ENCODE measurements at regions not wholly inside any gene's neighbourhood (a gene's known extent, or its start where the extent isn't known, plus 50 kb on each side); places are given as distances from the start of the nearest gene placed in this dataset.

DNA sequence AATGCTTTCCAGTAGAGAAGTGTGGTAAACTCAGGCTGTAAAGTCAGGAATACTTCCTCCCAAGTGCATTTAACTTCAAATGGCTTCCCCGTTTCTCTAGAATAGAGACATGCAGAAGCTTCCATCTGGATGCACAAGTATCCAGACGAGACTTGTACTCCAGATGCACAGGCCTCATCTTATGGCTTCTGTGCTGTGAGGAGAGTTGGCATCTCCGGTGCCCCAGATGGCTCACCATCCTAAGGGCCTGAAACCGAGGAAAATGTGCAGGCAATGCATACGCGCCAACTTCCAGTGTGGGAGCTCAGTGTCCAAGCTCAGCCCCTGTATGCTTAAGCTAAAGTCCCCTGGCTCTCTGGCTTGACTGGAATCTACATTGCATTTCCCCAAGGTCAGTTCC is 184.0 kb upstream of the TBL1X start:
- TF ChIP-seq, protein P1, sequence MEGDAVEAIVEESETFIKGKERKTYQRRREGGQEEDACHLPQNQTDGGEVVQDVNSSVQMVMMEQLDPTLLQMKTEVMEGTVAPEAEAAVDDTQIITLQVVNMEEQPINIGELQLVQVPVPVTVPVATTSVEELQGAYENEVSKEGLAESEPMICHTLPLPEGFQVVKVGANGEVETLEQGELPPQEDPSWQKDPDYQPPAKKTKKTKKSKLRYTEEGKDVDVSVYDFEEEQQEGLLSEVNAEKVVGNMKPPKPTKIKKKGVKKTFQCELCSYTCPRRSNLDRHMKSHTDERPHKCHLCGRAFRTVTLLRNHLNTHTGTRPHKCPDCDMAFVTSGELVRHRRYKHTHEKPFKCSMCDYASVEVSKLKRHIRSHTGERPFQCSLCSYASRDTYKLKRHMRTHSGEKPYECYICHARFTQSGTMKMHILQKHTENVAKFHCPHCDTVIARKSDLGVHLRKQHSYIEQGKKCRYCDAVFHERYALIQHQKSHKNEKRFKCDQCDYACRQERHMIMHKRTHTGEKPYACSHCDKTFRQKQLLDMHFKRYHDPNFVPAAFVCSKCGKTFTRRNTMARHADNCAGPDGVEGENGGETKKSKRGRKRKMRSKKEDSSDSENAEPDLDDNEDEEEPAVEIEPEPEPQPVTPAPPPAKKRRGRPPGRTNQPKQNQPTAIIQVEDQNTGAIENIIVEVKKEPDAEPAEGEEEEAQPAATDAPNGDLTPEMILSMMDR (IDR thresholded peaks at IDR 0.05; ENCODE audit: insufficient read depth, low read depth, low read length, missing control alignments), result no peak
- DNase-seq (ENCODE audit: low read depth), result no peak
- H3K4me3 ChIP-seq (ENCODE audit: low read depth, low read length), result no peak overlapping the region

DNA sequence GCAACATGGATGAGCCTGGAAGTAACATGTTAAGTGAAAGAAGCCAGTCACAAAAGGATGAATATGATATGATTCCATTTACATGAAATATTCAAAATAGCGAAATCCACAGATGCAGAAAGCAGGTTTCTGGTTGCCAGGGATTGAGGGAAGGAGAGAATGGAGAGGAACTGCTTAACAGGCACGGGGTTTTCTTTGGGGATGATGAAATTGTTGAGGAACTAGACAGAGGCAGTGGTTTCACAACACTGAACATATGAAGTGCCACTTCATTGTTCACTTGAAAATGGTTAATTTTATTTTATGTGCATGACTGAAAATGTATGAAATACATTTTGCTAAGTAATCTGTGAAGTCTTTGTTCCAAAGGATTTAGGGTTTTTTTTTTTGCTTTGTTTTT is 182.5 kb upstream of the TBL1X start:
- DNase-seq (ENCODE audit: low read depth), result no peak
- TF ChIP-seq, protein P1 (IDR thresholded peaks at IDR 0.05; ENCODE audit: insufficient read depth, low read depth, low read length, missing control alignments), result no peak

DNA sequence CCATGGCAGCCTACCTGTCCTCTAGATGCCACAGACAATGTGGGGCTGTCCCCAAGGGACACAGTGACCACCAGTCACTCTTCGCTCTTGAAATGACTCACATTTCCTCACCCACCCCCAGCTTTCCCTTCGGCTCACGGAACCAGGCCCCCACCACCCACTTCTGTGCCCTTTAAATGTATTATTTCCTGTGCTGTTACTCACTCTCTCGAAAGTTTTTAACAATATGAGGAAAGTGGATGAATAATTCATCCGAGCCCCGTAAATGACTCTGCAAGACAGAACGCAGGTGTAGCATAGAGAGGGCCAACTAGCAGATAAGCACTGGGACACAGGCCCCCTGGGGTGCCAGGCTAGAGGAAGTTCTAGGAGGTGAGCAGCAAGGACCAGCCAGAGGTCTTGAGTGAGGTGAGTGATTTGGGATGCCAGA is 179.5 kb upstream of the TBL1X start:
- DNase-seq (ENCODE audit: low read depth), result no peak
- no peak overlapping the region for H3K4me3 ChIP-seq (ENCODE audit: low read depth, low read length)
- TF ChIP-seq, protein P1 (IDR thresholded peaks at IDR 0.05; ENCODE audit: insufficient read depth, low read depth, low read length, missing control alignments), result no peak

More for the DNA sequence above, 182.5 kb upstream of the TBL1X start:
- no peak overlapping the region for H3K4me3 ChIP-seq (ENCODE audit: low read depth, low read length)

DNA sequence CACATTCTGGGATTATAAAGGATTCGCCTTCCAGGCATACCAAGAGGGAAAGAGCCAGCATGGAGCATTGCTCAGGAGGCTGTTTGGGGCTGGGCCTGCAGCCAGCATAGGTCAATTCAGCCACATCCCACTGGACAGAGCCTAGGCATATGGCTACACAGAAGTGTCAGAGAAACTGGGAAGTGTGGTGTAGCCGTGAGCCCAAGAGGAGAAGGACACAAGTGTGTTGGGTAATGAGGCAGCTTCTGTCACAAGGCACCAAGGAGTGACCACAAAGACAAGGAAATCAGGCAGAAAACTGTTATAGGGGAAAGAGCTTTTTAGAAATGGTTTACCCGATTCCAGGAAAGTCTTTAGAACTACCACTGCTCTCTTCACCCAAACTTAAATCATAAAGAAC is 178.6 kb upstream of the TBL1X start:
- no peak for DNase-seq (ENCODE audit: low read depth)
- H3K4me3 ChIP-seq (ENCODE audit: low read depth, low read length), result no peak overlapping the region
- TF ChIP-seq, protein P1 (IDR thresholded peaks at IDR 0.05; ENCODE audit: insufficient read depth, low read depth, low read length, missing control alignments), result no peak

DNA sequence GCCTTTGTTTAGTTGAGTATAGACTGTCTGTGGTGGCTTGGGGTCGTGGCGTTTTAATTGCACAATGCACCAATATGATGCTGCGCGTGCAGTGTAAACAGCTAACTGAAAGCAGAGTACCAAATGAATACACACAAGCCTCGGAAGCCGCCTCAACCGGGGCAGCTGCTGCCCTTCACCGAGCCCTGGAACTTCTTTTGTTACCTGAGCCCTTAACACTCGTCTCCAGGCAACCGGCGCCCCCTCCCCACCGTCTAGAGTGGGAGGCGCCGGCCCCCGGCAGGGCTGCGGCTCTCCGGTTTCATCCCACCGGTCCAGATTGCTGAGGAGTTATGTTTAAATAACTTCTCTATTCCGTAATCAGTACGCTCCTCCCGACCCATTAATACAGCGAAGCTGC is 173.2 kb upstream of the TBL1X start:
- TF ChIP-seq, protein P1 (IDR thresholded peaks at IDR 0.05; ENCODE audit: insufficient read depth, low read depth, low read length, missing control alignments), result no peak
- no peak for DNase-seq (ENCODE audit: low read depth)
- H3K4me3 ChIP-seq (ENCODE audit: low read depth, low read length), result no peak overlapping the region

DNA sequence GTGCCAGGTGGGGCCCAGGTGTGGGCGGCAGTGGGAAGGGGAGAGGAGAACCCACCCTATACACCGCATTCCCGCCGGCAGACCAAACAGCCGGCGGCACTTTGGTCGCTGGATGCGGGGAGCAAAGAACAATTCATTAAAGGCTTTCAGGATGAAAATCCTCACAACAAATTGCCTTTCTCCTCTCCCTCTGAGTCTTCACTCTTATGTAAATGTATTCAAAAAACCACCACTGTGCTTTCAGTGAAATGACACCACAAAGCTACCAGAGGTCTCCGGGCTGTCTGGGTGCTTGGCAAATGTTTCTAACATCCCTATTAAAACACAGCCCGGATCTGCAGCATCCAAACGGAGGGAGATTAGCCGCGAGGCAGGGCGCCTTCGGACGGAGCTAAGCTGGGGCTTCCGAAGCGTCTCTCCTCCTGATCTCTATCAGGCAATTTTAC is 171.8 kb upstream of the TBL1X start:
- TF ChIP-seq, protein P1 (IDR thresholded peaks at IDR 0.05; ENCODE audit: insufficient read depth, low read depth, low read length, missing control alignments), result no peak
- DNase-seq (ENCODE audit: low read depth), result no peak
- no peak overlapping the region for H3K4me3 ChIP-seq (ENCODE audit: low read depth, low read length)

DNA sequence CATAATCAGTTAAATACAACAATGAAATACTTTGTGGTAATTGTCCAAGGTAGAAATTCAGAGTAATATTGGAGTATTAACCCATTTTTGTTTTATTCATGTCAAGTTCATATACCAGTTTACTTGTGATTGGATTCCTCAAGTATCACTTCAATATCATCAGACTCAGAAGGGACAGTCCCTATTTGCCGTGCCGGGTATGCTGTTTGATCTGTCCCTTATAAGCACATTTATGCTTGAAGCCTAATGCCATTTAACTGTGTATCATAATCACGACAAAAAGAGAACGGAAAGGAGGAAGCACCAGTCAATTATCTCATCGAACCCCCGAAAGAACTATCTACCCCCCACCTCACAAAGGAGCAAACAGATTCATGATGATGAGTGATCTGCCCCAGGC is 171.0 kb upstream of the TBL1X start:
- TF ChIP-seq, protein P1 (IDR thresholded peaks at IDR 0.05; ENCODE audit: insufficient read depth, low read depth, low read length, missing control alignments), result no peak
- DNase-seq (ENCODE audit: low read depth), result no peak
- H3K4me3 ChIP-seq (ENCODE audit: low read depth, low read length), result no peak overlapping the region
